ENCODE measurements at regions not wholly inside any gene's neighbourhood (a gene's known extent, or its start where the extent isn't known, plus 50 kb on each side); places are given as distances from the start of the nearest gene placed in this dataset.

GRCh38 chr5:6248132-6248531, 130.2 kb downstream of the MED10 start:
- Histone ChIP-seq H3K9ac (ENCODE audit: extremely low read depth, insufficient read length, low read length) (no peak overlapping the region), H2BK120ac (ENCODE audit: low read depth, low read length, poor library complexity, severe bottlenecking) (no peak overlapping the region), H3K14ac (ENCODE audit: insufficient read depth, low read length) (no peak overlapping the region), H4K20me1 (ENCODE audit: control insufficient read depth, insufficient read depth, insufficient read length) (no peaks in the 10 kb centered on the region), H2BK5ac (ENCODE audit: insufficient read length, low read length) (no peak overlapping the region), H2BK12ac (ENCODE audit: insufficient read length, low read depth, low read length) (no peak overlapping the region), H3T11ph (ENCODE audit: low read length) (no peak overlapping the region), H3K27me3 (ENCODE audit: insufficient read depth, low read length) (no peaks in the 10 kb centered on the region), H4K8ac (replicated peaks; ENCODE audit: insufficient read length, low read depth, low read length) (no peak overlapping the region), H4K91ac (ENCODE audit: insufficient read length, low read depth, low read length) (no peak overlapping the region), H3K27ac (ENCODE audit: insufficient read length, low read depth, low read length) (no peak overlapping the region), H4K5ac (ENCODE audit: insufficient read length, low read depth, low read length) (no peak overlapping the region), H3K18ac (ENCODE audit: insufficient read length, low read depth, low read length) (no peak overlapping the region), H3K4me1 (ENCODE audit: insufficient read depth, low read length) (no peaks in the 10 kb centered on the region), H3K4me2 (ENCODE audit: insufficient read depth, insufficient read length, low read length) (no peak overlapping the region), H3K4ac (ENCODE audit: low read depth, low read length) (no peak overlapping the region), H3K9me3 (ENCODE audit: control insufficient read depth, low read depth, low read length) (no peaks in the 10 kb centered on the region), H3K56ac (ENCODE audit: insufficient read length, low read depth, low read length) (no peak overlapping the region), H2BK20ac (ENCODE audit: low read depth, low read length, poor library complexity, severe bottlenecking) (no peak overlapping the region), H3K79me1 (ENCODE audit: insufficient read depth, low read depth, low read length, poor library complexity, severe bottlenecking) (no peaks in the 10 kb centered on the region), H3K23ac (ENCODE audit: insufficient read length, low read depth, low read length) (no peak overlapping the region), H2BK15ac (ENCODE audit: low read depth, low read length) (no peak overlapping the region), H3K79me2 (ENCODE audit: insufficient read depth, low read length) (no peaks in the 10 kb centered on the region), H3K23me2 (ENCODE audit: insufficient read length, low read depth, low read length, poor library complexity, severe bottlenecking) (no peaks in the 10 kb centered on the region), H2AK5ac (ENCODE audit: insufficient read length, low read length) (no peak overlapping the region), H2AFZ (ENCODE audit: low read length) (no peak overlapping the region)
- Mint-ChIP-seq H3K36me3 (ENCODE audit: insufficient read depth in 1 of 3, low read depth in 3 of 3) (no peaks in the 10 kb centered on the region; a peak in 1 of 7 replicates), H3K27ac (no peak overlapping the region), H3K4me3 (no peak overlapping the region), H3K4me1 (peaks cover 0 to 10% of the 10 kb centered on the region in 2 experiments; a peak in 1 of 4 replicates), H3K27me3 (ENCODE audit: low read depth) (peaks cover 1% of the 10 kb centered on the region), H3K9me3 (peaks cover 0 to 4% of the 10 kb centered on the region in 2 experiments; a peak in 2 of 5 replicates)
- no peak for TF ChIP-seq CTCF (conservative IDR thresholded peaks at IDR 0.05)
- DNase-seq = no peak
- no CpG with 5 or more reads among the region's 5 CpGs for WGBS (ENCODE audit: extremely low coverage, insufficient read length, low lambda C conversion rate)
